IMR-90 (cell line): ENCODE measurements at regions not wholly inside any gene's neighbourhood (a gene's known extent, or its start where the extent isn't known, plus 50 kb on each side); places are given as distances from the start of the nearest gene placed in this dataset.

Source experiments
- ATAC-seq: fragments of 200-7000 bp; cut with Tn5 transposase; 2 replicates; pipeline ENCODE4 v1.9.1; 2020; ENCODE audit warnings: low read depth, mild to moderate bottlenecking, moderate library complexity
- BruUV-seq: library from RNA; stranded (reverse); fragments of 400-500 nt; replicated peaks from 2 replicates; lab custom pipeline; 2021; lab: Mats Ljungman, UMichigan
- CTCF ChIA-PET: fragments of 300-600 bp; formaldehyde crosslinking; extraction: SDS; loops from one replicate; lab custom pipeline; 2021; ENCODE audit warnings: antibody characterized with exemption; lab: Yijun Ruan, JAX
- POLR2A ChIA-PET: fragments of 300-600 bp; sonication (Branson Sonifier 250); formaldehyde crosslinking; loops from one replicate; lab custom pipeline; 2022; ENCODE audit warnings: antibody characterized with exemption; ENCODE audit not compliant: unreplicated experiment; lab: Charles Lee
- DNase-seq: peaks from one replicate; pipeline ENCODE4 v3.0.0; 2013
- H2AFZ ChIP-seq: replicated peaks from 2 replicates; pipeline ENCODE3; 2013; ENCODE audit warnings: low read length, mild to moderate bottlenecking; ENCODE audit not compliant: poor library complexity
- H2AK5ac ChIP-seq: 2 replicates; pipeline ENCODE4 v1.6.1; 2013; ENCODE audit warnings: low read depth, low read length, inconsistent platforms
- H2AK9ac ChIP-seq: replicated peaks from 2 replicates; pipeline ENCODE3; 2013; ENCODE audit warnings: mild to moderate bottlenecking, low read depth, low read length, moderate library complexity; ENCODE audit not compliant: poor library complexity
- H2BK120ac ChIP-seq: 2 replicates; pipeline ENCODE4 v1.6.1; 2013; ENCODE audit warnings: low read depth, low read length, inconsistent platforms
- H2BK15ac ChIP-seq: 3 replicates; pipeline ENCODE4 v1.6.1; 2013; ENCODE audit warnings: low read depth, low read length, inconsistent platforms
- H2BK20ac ChIP-seq: 2 replicates; pipeline ENCODE4 v1.6.1; 2013; ENCODE audit warnings: low read depth, mild to moderate bottlenecking, inconsistent platforms, low read length, moderate library complexity
- H2BK5ac ChIP-seq: 2 replicates; pipeline ENCODE4 v1.6.1; 2013; ENCODE audit warnings: mild to moderate bottlenecking, low read depth, low read length, inconsistent platforms; ENCODE audit not compliant: poor library complexity, severe bottlenecking
- H3K14ac ChIP-seq: replicated peaks from 2 replicates; pipeline ENCODE4 v1.6.1; 2013; ENCODE audit warnings: low read depth, low read length, inconsistent platforms
- H3K18ac ChIP-seq: 2 replicates; pipeline ENCODE4 v1.6.1; 2013; ENCODE audit warnings: low read depth, low read length, control low read depth
- H3K23ac ChIP-seq: 2 replicates; pipeline ENCODE4 v1.6.1; 2013; ENCODE audit warnings: low read depth, low read length, inconsistent platforms
- H3K27ac ChIP-seq: 2 replicates; pipeline ENCODE4 v1.5.1; 2013; ENCODE audit warnings: mild to moderate bottlenecking, control low read depth, low read length; ENCODE audit not compliant: insufficient read depth
- H3K27me3 ChIP-seq: 2 replicates; pipeline ENCODE4 v1.6.1; 2013; ENCODE audit warnings: low read length; ENCODE audit not compliant: control insufficient read depth, insufficient read depth
- H3K36me3 ChIP-seq: 2 replicates; pipeline ENCODE4 v1.6.1; 2013; ENCODE audit warnings: low read length, mixed read lengths; ENCODE audit not compliant: control insufficient read depth, insufficient read depth
- H3K4ac ChIP-seq: 2 replicates; pipeline ENCODE4 v1.6.1; 2013; ENCODE audit warnings: low read depth, low read length, inconsistent platforms
- H3K4me1 ChIP-seq: 2 replicates; pipeline ENCODE4 v1.6.1; 2013; ENCODE audit warnings: low read length, mixed read lengths; ENCODE audit not compliant: control insufficient read depth, insufficient read depth
- H3K4me2 ChIP-seq: 2 replicates; pipeline ENCODE4 v1.6.1; 2013; ENCODE audit warnings: low read depth, mild to moderate bottlenecking, control low read depth, low read length, moderate library complexity
- H3K4me3 ChIP-seq: 2 replicates; pipeline ENCODE4 v1.5.1; 2013; ENCODE audit warnings: low read depth, mild to moderate bottlenecking, control low read depth, low read length, moderate library complexity; ENCODE audit not compliant: insufficient read depth
- H3K56ac ChIP-seq: 2 replicates; pipeline ENCODE4 v1.6.1; 2013; ENCODE audit warnings: low read length, inconsistent platforms; ENCODE audit not compliant: insufficient read depth; ENCODE audit errors: extremely low read depth
- H3K79me1 ChIP-seq, 2 experiments: 2 replicates each; pipeline ENCODE4 v1.6.1; 2013; ENCODE audit warnings: low read length in 2 of 2, inconsistent platforms in 1 of 2, low read depth in 1 of 2
- H3K9ac ChIP-seq: 2 replicates; pipeline ENCODE4 v1.6.1; 2013; ENCODE audit warnings: low read depth, low read length, control low read depth
- H3K9me1 ChIP-seq: 2 replicates; pipeline ENCODE4 v1.6.1; 2013; ENCODE audit warnings: low read length, inconsistent platforms; ENCODE audit not compliant: insufficient read depth
- H3K9me3 ChIP-seq: 2 replicates; pipeline ENCODE4 v1.6.1; 2013; ENCODE audit warnings: low read length; ENCODE audit not compliant: control insufficient read depth, insufficient read depth
- H4K20me1 ChIP-seq: 2 replicates; pipeline ENCODE4 v1.6.1; 2013; ENCODE audit warnings: low read length, inconsistent platforms; ENCODE audit not compliant: insufficient read depth
- H4K5ac ChIP-seq: 2 replicates; pipeline ENCODE4 v1.6.1; 2013; ENCODE audit warnings: mild to moderate bottlenecking, low read depth, low read length, control low read depth
- H4K8ac ChIP-seq, 2 experiments: 2 replicates each; pipeline ENCODE4 v1.6.1; 2013; ENCODE audit warnings: low read depth in 2 of 2, low read length in 2 of 2, control low read depth in 1 of 2, inconsistent platforms in 1 of 2
- H4K91ac ChIP-seq: 2 replicates; pipeline ENCODE4 v1.6.1; 2013; ENCODE audit warnings: low read depth, low read length, inconsistent platforms; ENCODE audit not compliant: insufficient read depth
- CEBPB ChIP-seq: IDR thresholded peaks from 2 replicates; pipeline ENCODE4 v1.6.1; 2012; ENCODE audit warnings: low read depth, low read length, improper control_type of control experiment
- CHD1 ChIP-seq: IDR thresholded peaks from 2 replicates; pipeline ENCODE4 v1.6.1; 2012; ENCODE audit warnings: low read depth, low read length, improper control_type of control experiment
- CTCF ChIP-seq: conservative IDR thresholded peaks from 2 replicates; pipeline ENCODE4 v1.5.1; 2012; ENCODE audit warnings: mild to moderate bottlenecking, low read depth, low read length, improper control_type of control experiment
- ELK1 ChIP-seq: fragments of 150-350 bp; IDR thresholded peaks from 2 replicates; pipeline ENCODE4 v1.6.1; 2016; ENCODE audit warnings: low read depth, mild to moderate bottlenecking, low read length, moderate library complexity, borderline replicate concordance
- FOS ChIP-seq: fragments of 150-350 bp; IDR thresholded peaks from 2 replicates; pipeline ENCODE4 v1.6.1; 2016; ENCODE audit warnings: low read depth, low read length
- MAFK ChIP-seq: IDR thresholded peaks from 2 replicates; pipeline ENCODE4 v1.6.1; 2012; ENCODE audit warnings: low read depth, low read length, improper control_type of control experiment
- MAZ ChIP-seq: IDR thresholded peaks from 2 replicates; pipeline ENCODE4 v1.6.1; 2012; ENCODE audit warnings: low read depth, mild to moderate bottlenecking, low read length, improper control_type of control experiment, moderate library complexity, borderline replicate concordance
- MXI1 ChIP-seq: IDR thresholded peaks from 2 replicates; pipeline ENCODE4 v1.6.1; 2012; ENCODE audit warnings: low read depth, mild to moderate bottlenecking, low read length, moderate library complexity, borderline replicate concordance
- NFE2L2 ChIP-seq: fragments of 150-350 bp; IDR thresholded peaks from 2 replicates; pipeline ENCODE4 v1.6.1; 2016; ENCODE audit warnings: low read depth, mild to moderate bottlenecking, low read length
- POLR2A ChIP-seq: IDR thresholded peaks from 2 replicates; pipeline ENCODE4 v1.6.1; 2012; ENCODE audit warnings: mild to moderate bottlenecking, low read depth, low read length
- RAD21 ChIP-seq: IDR thresholded peaks from 2 replicates; pipeline ENCODE4 v1.6.1; 2012; ENCODE audit warnings: low read length, improper control_type of control experiment
- RCOR1 ChIP-seq: IDR thresholded peaks from 2 replicates; pipeline ENCODE4 v1.6.1; 2012; ENCODE audit warnings: mild to moderate bottlenecking, low read length, improper control_type of control experiment; ENCODE audit not compliant: insufficient replicate concordance
- RFX5 ChIP-seq: IDR thresholded peaks from 2 replicates; pipeline ENCODE4 v1.8.0; 2012; ENCODE audit warnings: low read depth, mild to moderate bottlenecking, low read length, moderate library complexity
- SMC3 ChIP-seq: fragments of 150-350 bp; IDR thresholded peaks from 2 replicates; pipeline ENCODE4 v1.6.1; 2016; ENCODE audit warnings: low read depth, mild to moderate bottlenecking, antibody characterized with exemption, low read length, moderate library complexity
- USF2 ChIP-seq: fragments of 150-350 bp; IDR thresholded peaks from 2 replicates; pipeline ENCODE4 v1.6.1; 2017; ENCODE audit warnings: mild to moderate bottlenecking, antibody characterized with exemption, low read length, low read depth
- WGBS, 2 experiments: methylation state at CpG; one replicate each; pipeline versions ENCODE4 v1.1.5 to v1.1.7; 2013; ENCODE audit warnings: missing lambda C conversion rate in 2 of 2; ENCODE audit not compliant: insufficient read length in 1 of 2; ENCODE audit errors: extremely low coverage in 2 of 2; 5-methylcytosine and 5-hydroxymethylcytosine counted together
- dilution Hi-C: fragments of 300-500 bp; cut with HindIII; formaldehyde crosslinking; loops from one replicate; pipeline ENCODE4 v1.14.3; 2018; ENCODE audit warnings: low sequenced_read_pairs; ENCODE audit not compliant: unreplicated experiment
- in situ Hi-C: fragments of 300-500 bp; cut with MboI; formaldehyde crosslinking; loops from 3 replicates; pipeline ENCODE4 v1.14.3; 2019; ENCODE audit warnings: low sequenced_read_pairs, inconsistent platforms, mixed read lengths
- intact Hi-C: fragments of 100-400 bp; cut with micrococcal nuclease; formaldehyde crosslinking; loops from 2 replicates; pipeline ENCODE4 v1.10.0; 2022

- 86% methylated on average over 1 of the region's 4 CpGs; no CpG with 5 or more reads in 1 of the 2 experiments for WGBS, 2 experiments
- Histone ChIP-seq H4K20me1 (no peaks in the 10 kb centered on the region), H2BK15ac (no peak overlapping the region), H4K5ac (no peak overlapping the region), H2AK5ac (no peak overlapping the region), H3K9ac (no peak overlapping the region), H3K4ac (no peak overlapping the region), H3K9me1 (no peaks in the 10 kb centered on the region), H4K8ac (no peak overlapping the region), H2BK20ac (no peak overlapping the region), H3K4me3 (no peak overlapping the region), H3K36me3 (no peaks in the 10 kb centered on the region), H2AK9ac (no peak overlapping the region), H3K14ac (no peak overlapping the region), H3K18ac (no peak overlapping the region), H3K9me3 (0 out of 2 replicates have a peak, but pooled peaks cover 3% of the 10 kb centered on the region), H2BK120ac (no peak overlapping the region), H2BK5ac (no peak overlapping the region), H3K56ac (no peak overlapping the region), H3K27ac (no peak overlapping the region), H2AFZ (no peak overlapping the region), H3K27me3 (no peaks in the 10 kb centered on the region), H4K91ac (no peak overlapping the region), H3K4me2 (no peak overlapping the region), H3K79me1 (no peaks in the 10 kb centered on the region), H3K23ac (no peak overlapping the region), H3K4me1 (no peaks in the 10 kb centered on the region)
- DNase-seq = no peak
- BruUV-seq = no TSS peak
- intact Hi-C loops = no loop called here
- dilution Hi-C loops = no loop called here
- ChIA-PET CTCF (no interaction called here), POLR2A (no interaction called here)
- in situ Hi-C loops = no loop called here
- ATAC-seq = no peak
- TF ChIP-seq ELK1 (no peak), MAFK (no peak), CEBPB (no peak), RAD21 (no peak), POLR2A (no peak), CTCF (no peak), MAZ (no peak), RCOR1 (no peak), NFE2L2 (no peak), SMC3 (no peak), FOS (no peak), USF2 (no peak), CHD1 (no peak), MXI1 (no peak), RFX5 (no peak)
Measured at GRCh38 chr2:15702452-15702851, 110.8 kb downstream of the DDX1 start.
